ENCODE measurements at regions not wholly inside any gene's neighbourhood (a gene's known extent, or its start where the extent isn't known, plus 50 kb on each side); places are given as distances from the start of the nearest gene placed in this dataset.

GRCh38 chr2:62447411-62447810, 58.6 kb downstream of the TMEM17 start:
- TF ChIP-seq, protein P1, sequence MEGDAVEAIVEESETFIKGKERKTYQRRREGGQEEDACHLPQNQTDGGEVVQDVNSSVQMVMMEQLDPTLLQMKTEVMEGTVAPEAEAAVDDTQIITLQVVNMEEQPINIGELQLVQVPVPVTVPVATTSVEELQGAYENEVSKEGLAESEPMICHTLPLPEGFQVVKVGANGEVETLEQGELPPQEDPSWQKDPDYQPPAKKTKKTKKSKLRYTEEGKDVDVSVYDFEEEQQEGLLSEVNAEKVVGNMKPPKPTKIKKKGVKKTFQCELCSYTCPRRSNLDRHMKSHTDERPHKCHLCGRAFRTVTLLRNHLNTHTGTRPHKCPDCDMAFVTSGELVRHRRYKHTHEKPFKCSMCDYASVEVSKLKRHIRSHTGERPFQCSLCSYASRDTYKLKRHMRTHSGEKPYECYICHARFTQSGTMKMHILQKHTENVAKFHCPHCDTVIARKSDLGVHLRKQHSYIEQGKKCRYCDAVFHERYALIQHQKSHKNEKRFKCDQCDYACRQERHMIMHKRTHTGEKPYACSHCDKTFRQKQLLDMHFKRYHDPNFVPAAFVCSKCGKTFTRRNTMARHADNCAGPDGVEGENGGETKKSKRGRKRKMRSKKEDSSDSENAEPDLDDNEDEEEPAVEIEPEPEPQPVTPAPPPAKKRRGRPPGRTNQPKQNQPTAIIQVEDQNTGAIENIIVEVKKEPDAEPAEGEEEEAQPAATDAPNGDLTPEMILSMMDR (IDR thresholded peaks at IDR 0.05), result no peak
- TF ChIP-seq POLR2AphosphoS5 (IDR thresholded peaks at IDR 0.05), result no peak
- TF ChIP-seq POLR2A (IDR thresholded peaks at IDR 0.05), result no peak
- no peak for TF ChIP-seq EP300 (IDR thresholded peaks at IDR 0.05)
